Mesenchymal stem cell (in vitro differentiated cells and primary cell): ENCODE measurements at regions not wholly inside any gene's neighbourhood (a gene's known extent, or its start where the extent isn't known, plus 50 kb on each side); places are given as distances from the start of the nearest gene placed in this dataset.

Experiments used
- DNase-seq: peaks from one replicate; pipeline ENCODE4 v3.0.0-alpha.2; 2013
- H2AFZ ChIP-seq: one replicate; pipeline ENCODE4 v1.6.1; 2013; ENCODE audit warnings: low read depth, mild to moderate bottlenecking, control low read depth, inconsistent platforms, low read length, moderate library complexity
- H2AK5ac ChIP-seq: 2 replicates; pipeline ENCODE4 v1.6.1; 2013; ENCODE audit warnings: low read length, moderate library complexity, mild to moderate bottlenecking, inconsistent platforms; ENCODE audit not compliant: severe bottlenecking
- H2BK120ac ChIP-seq: one replicate; pipeline ENCODE4 v1.6.1; 2013; ENCODE audit warnings: low read depth, mild to moderate bottlenecking, inconsistent platforms, low read length, moderate library complexity
- H2BK12ac ChIP-seq, 2 experiments: one replicate each; pipeline ENCODE4 v1.6.1; 2013; ENCODE audit warnings: inconsistent platforms in 2 of 2, low read length in 2 of 2, mild to moderate bottlenecking in 2 of 2, moderate library complexity in 2 of 2, control low read depth in 1 of 2
- H2BK15ac ChIP-seq: one replicate; pipeline ENCODE4 v1.6.1; 2013; ENCODE audit warnings: mild to moderate bottlenecking, low read depth, inconsistent platforms; ENCODE audit not compliant: poor library complexity, severe bottlenecking
- H2BK5ac ChIP-seq: 2 replicates; pipeline ENCODE4 v1.6.1; 2013; ENCODE audit warnings: low read depth, mild to moderate bottlenecking, low read length, control low read depth, inconsistent platforms; ENCODE audit not compliant: poor library complexity, severe bottlenecking
- H3K14ac ChIP-seq, 2 experiments: one replicate each; pipeline ENCODE4 v1.6.1; 2013; ENCODE audit warnings: inconsistent platforms in 2 of 2, low read length in 2 of 2, control low read depth in 1 of 2, mild to moderate bottlenecking in 1 of 2, moderate library complexity in 1 of 2
- H3K18ac ChIP-seq, 2 experiments: one replicate each; pipeline ENCODE4 v1.6.1; 2013; ENCODE audit warnings: inconsistent platforms in 2 of 2, low read length in 2 of 2, control low read depth in 1 of 2, low read depth in 1 of 2, mild to moderate bottlenecking in 1 of 2
- H3K23ac ChIP-seq, 2 experiments: one replicate each; pipeline ENCODE4 v1.6.1; 2013; ENCODE audit warnings: inconsistent platforms in 2 of 2, low read length in 2 of 2, mild to moderate bottlenecking in 2 of 2, moderate library complexity in 2 of 2, control low read depth in 1 of 2
- H3K27ac ChIP-seq: 2 replicates; pipeline ENCODE4 v1.5.1; 2013; ENCODE audit warnings: mild to moderate bottlenecking, moderate library complexity, low read length, control low read depth, inconsistent platforms; ENCODE audit not compliant: poor library complexity, severe bottlenecking
- H3K27me3 ChIP-seq, 2 experiments: 2 replicates each; pipeline versions ENCODE4 v1.6.1 to v1.7.0; 2013; ENCODE audit warnings: low read length in 2 of 2, mild to moderate bottlenecking in 2 of 2, moderate library complexity in 2 of 2, control low read depth in 1 of 2, inconsistent platforms in 1 of 2; ENCODE audit not compliant: control insufficient read depth in 1 of 2, insufficient read depth in 1 of 2
- H3K36me3 ChIP-seq, 2 experiments: 2 replicates each; pipeline versions ENCODE4 v1.6.1 to v1.7.0; 2013; ENCODE audit warnings: low read length in 2 of 2, control low read depth in 1 of 2, inconsistent platforms in 1 of 2, low read depth in 1 of 2, mild to moderate bottlenecking in 1 of 2; ENCODE audit not compliant: insufficient read depth in 2 of 2, control insufficient read depth in 1 of 2
- H3K4ac ChIP-seq, 2 experiments: one replicate each; pipeline ENCODE4 v1.6.1; 2013; ENCODE audit warnings: inconsistent platforms in 2 of 2, low read length in 2 of 2, mild to moderate bottlenecking in 2 of 2, moderate library complexity in 2 of 2, control low read depth in 1 of 2, low read depth in 1 of 2
- H3K4me1 ChIP-seq: 2 replicates; pipeline ENCODE4 v1.6.1; 2013; ENCODE audit warnings: low read depth, low read length, control low read depth; ENCODE audit not compliant: control insufficient read depth, insufficient read depth
- H3K4me2 ChIP-seq: 2 replicates; pipeline ENCODE4 v1.6.1; 2013; ENCODE audit warnings: low read length, mild to moderate bottlenecking, inconsistent platforms; ENCODE audit not compliant: poor library complexity, severe bottlenecking
- H3K4me3 ChIP-seq, 2 experiments: 2 replicates each; pipeline versions ENCODE4 v1.5.1 to v1.7.0; 2013; ENCODE audit warnings: low read length in 2 of 2, mild to moderate bottlenecking in 2 of 2, control low read depth in 1 of 2, low read depth in 1 of 2; ENCODE audit not compliant: insufficient read depth in 1 of 2
- H3K79me1 ChIP-seq: replicated peaks from 2 replicates; pipeline ENCODE4 v1.6.1; 2013; ENCODE audit warnings: mild to moderate bottlenecking, control low read depth, low read length, inconsistent platforms; ENCODE audit not compliant: poor library complexity, severe bottlenecking
- H3K9ac ChIP-seq: 2 replicates; pipeline ENCODE4 v1.7.0; 2013; ENCODE audit warnings: mild to moderate bottlenecking, low read length, moderate library complexity
- H3K9me3 ChIP-seq: 2 replicates; pipeline ENCODE4 v1.7.0; 2013; ENCODE audit warnings: mild to moderate bottlenecking, low read length; ENCODE audit not compliant: control insufficient read depth
- H4K8ac ChIP-seq: one replicate; pipeline ENCODE4 v1.6.1; 2013; ENCODE audit warnings: inconsistent platforms, mild to moderate bottlenecking, low read length, moderate library complexity
- H4K91ac ChIP-seq: one replicate; pipeline ENCODE4 v1.6.1; 2013; ENCODE audit warnings: mild to moderate bottlenecking, low read length, inconsistent platforms
- WGBS: methylation state at CpG from one replicate; pipeline ENCODE4 v1.1.7; 2013; ENCODE audit warnings: mixed read lengths; 5-methylcytosine and 5-hydroxymethylcytosine counted together

- Histone ChIP-seq H3K9me3 (peaks cover under 1% of the 10 kb centered on the region), H2BK5ac (no peak overlapping the region), H3K18ac (no peak overlapping the region), H3K27me3 (peaks cover 0 to 59% of the 10 kb centered on the region in 2 experiments), H3K14ac (no peak overlapping the region), H2BK120ac (no peak overlapping the region), H3K4me3 (no peak overlapping the region), H3K36me3 (no peaks in the 10 kb centered on the region), H2AFZ (no peak overlapping the region), H2BK15ac (no peak overlapping the region), H3K4me2 (no peak overlapping the region), H3K9ac (no peak overlapping the region), H3K4ac (no peak overlapping the region), H4K91ac (no peak overlapping the region), H3K27ac (no peak overlapping the region), H2AK5ac (no peak overlapping the region), H3K4me1 (no peaks in the 10 kb centered on the region), H3K79me1 (no peaks in the 10 kb centered on the region), H4K8ac (no peak overlapping the region), H2BK12ac (no peak overlapping the region), H3K23ac (no peak overlapping the region)
- WGBS = 72% methylated on average over 12 of the region's 13 CpGs
- no peak for DNase-seq
These were observed 128.6 kb upstream of the HDAC4 start for GRCh38 chr2:239529313-239530015.

- Histone ChIP-seq H3K4me1 (no peaks in the 10 kb centered on the region), H3K9me3 (no peaks in the 10 kb centered on the region), H3K14ac (no peak overlapping the region), H4K91ac (no peak overlapping the region), H3K36me3 (no peaks in the 10 kb centered on the region), H3K27me3 (peaks cover 0 to 61% of the 10 kb centered on the region in 2 experiments), H3K4ac (no peak overlapping the region), H3K23ac (no peak overlapping the region), H2BK12ac (no peak overlapping the region), H3K27ac (no peak overlapping the region), H3K18ac (no peak overlapping the region), H2BK15ac (no peak overlapping the region), H2AK5ac (no peak overlapping the region), H2AFZ (no peak overlapping the region), H3K4me3 (no peak overlapping the region), H3K4me2 (no peak overlapping the region), H3K9ac (no peak overlapping the region), H2BK120ac (no peak overlapping the region), H2BK5ac (no peak overlapping the region), H4K8ac (no peak overlapping the region), H3K79me1 (no peaks in the 10 kb centered on the region)
- DNase-seq = no peak
- 54% methylated on average over 1 of the region's 1 CpG for WGBS
These were observed 128.1 kb upstream of the HDAC4 start for GRCh38 chr2:239528883-239529282.

- no peak overlapping the region for H3K9ac ChIP-seq
- no peaks in the 10 kb centered on the region for H3K79me1 ChIP-seq
- H3K4ac ChIP-seq = no peak overlapping the region
- H2BK120ac ChIP-seq = no peak overlapping the region
- H3K4me1 ChIP-seq = no peaks in the 10 kb centered on the region
- no peak overlapping the region for H2AFZ ChIP-seq
- H2AK5ac ChIP-seq = no peak overlapping the region
- no peak overlapping the region for H2BK5ac ChIP-seq
- H2BK15ac ChIP-seq = no peak overlapping the region
- H3K23ac ChIP-seq = no peak overlapping the region
- H3K14ac ChIP-seq = no peak overlapping the region
- no peak for DNase-seq
- no peak overlapping the region for H4K91ac ChIP-seq
- H3K9me3 ChIP-seq = no peaks in the 10 kb centered on the region
- H3K36me3 ChIP-seq = no peaks in the 10 kb centered on the region
- H3K4me2 ChIP-seq = no peak overlapping the region
- no peak overlapping the region for H3K18ac ChIP-seq
- no peak overlapping the region for H2BK12ac ChIP-seq
- no peak overlapping the region for H3K4me3 ChIP-seq
- H3K27me3 ChIP-seq = peaks cover 0 to 56% of the 10 kb centered on the region in 2 experiments
- 85% methylated on average over 11 of the region's 11 CpGs for WGBS
- H4K8ac ChIP-seq = no peak overlapping the region
- no peak overlapping the region for H3K27ac ChIP-seq
These were observed 127.3 kb upstream of the HDAC4 start for GRCh38 chr2:239528146-239528545.

- Histone ChIP-seq H4K8ac (no peak overlapping the region), H3K14ac (no peak overlapping the region), H3K9ac (no peak overlapping the region), H3K23ac (no peak overlapping the region), H3K9me3 (no peaks in the 10 kb centered on the region), H2BK120ac (no peak overlapping the region), H3K4me2 (no peak overlapping the region), H3K36me3 (no peaks in the 10 kb centered on the region), H2AFZ (no peak overlapping the region), H3K4ac (no peak overlapping the region), H2BK12ac (no peak overlapping the region), H3K4me3 (no peak overlapping the region), H2BK15ac (no peak overlapping the region), H3K4me1 (no peaks in the 10 kb centered on the region), H4K91ac (no peak overlapping the region), H3K27ac (no peak overlapping the region), H3K27me3 (peaks cover 0 to 55% of the 10 kb centered on the region in 2 experiments), H3K18ac (no peak overlapping the region), H2AK5ac (no peak overlapping the region), H2BK5ac (no peak overlapping the region), H3K79me1 (no peaks in the 10 kb centered on the region)
- DNase-seq = no peak
- WGBS = 84% methylated on average over 18 of the region's 25 CpGs
These were observed 126.0 kb upstream of the HDAC4 start for GRCh38 chr2:239526666-239527415.
